Upper lobe of left lung (tissue), 4 donors: ENCODE measurements at regions not wholly inside any gene's neighbourhood (a gene's known extent, or its start where the extent isn't known, plus 50 kb on each side); places are given as distances from the start of the nearest gene placed in this dataset.

Source experiments
- POLR2A ChIP-seq, 4 donors: fragments of 450-650 bp; IDR thresholded peaks; one replicate each; pipeline ENCODE4 v1.5.1; 2016 to 2017; ENCODE audit warnings: antibody characterized with exemption in 4 of 4, mild to moderate bottlenecking in 2 of 4
- TF ChIP-seq, protein P1 (sequence below), 6 experiments: fragments of 450-650 bp in 4 of 6; fragments of 200-600 bp in 2 of 6; sonication (generic) in 2 of 6; IDR thresholded peaks; one replicate each; pipeline ENCODE4 v1.5.1; 2016 to 2019; ENCODE audit warnings: antibody characterized with exemption in 6 of 6

- TF ChIP-seq, protein P1, sequence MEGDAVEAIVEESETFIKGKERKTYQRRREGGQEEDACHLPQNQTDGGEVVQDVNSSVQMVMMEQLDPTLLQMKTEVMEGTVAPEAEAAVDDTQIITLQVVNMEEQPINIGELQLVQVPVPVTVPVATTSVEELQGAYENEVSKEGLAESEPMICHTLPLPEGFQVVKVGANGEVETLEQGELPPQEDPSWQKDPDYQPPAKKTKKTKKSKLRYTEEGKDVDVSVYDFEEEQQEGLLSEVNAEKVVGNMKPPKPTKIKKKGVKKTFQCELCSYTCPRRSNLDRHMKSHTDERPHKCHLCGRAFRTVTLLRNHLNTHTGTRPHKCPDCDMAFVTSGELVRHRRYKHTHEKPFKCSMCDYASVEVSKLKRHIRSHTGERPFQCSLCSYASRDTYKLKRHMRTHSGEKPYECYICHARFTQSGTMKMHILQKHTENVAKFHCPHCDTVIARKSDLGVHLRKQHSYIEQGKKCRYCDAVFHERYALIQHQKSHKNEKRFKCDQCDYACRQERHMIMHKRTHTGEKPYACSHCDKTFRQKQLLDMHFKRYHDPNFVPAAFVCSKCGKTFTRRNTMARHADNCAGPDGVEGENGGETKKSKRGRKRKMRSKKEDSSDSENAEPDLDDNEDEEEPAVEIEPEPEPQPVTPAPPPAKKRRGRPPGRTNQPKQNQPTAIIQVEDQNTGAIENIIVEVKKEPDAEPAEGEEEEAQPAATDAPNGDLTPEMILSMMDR (IDR thresholded peaks at IDR 0.05): no peak
- TF ChIP-seq POLR2A (IDR thresholded peaks at IDR 0.05): no peak
These were observed 76.7 kb downstream of the RBFOX3 start for GRCh38 chr17:79534111-79534510.
